Bronchial epithelial cell (primary cell): ENCODE measurements at regions not wholly inside any gene's neighbourhood (a gene's known extent, or its start where the extent isn't known, plus 50 kb on each side); places are given as distances from the start of the nearest gene placed in this dataset.
"Not testable (repeated sequence)": the region's sequence is repeated elsewhere in the genome, so short reads cannot be mapped to it uniquely, and the experiment has no call there.

Experiments used
- DNase-seq: peaks from one replicate; pipeline ENCODE4 v3.0.0-alpha.2; 2010; ENCODE audit warnings: low read depth
- FAIRE-seq: peaks from 2 replicates; lab custom pipeline; 2011; peaks lifted over from hg19 to GRCh38; lab: Jason Lieb, UNC
- H3K27me3 ChIP-seq: 2 replicates; pipeline ENCODE4 v1.5.1; 2011; ENCODE audit warnings: low read length; ENCODE audit not compliant: control insufficient read depth, insufficient read depth
- H3K36me3 ChIP-seq: 2 replicates; pipeline ENCODE4 v1.5.1; 2011; ENCODE audit warnings: low read length; ENCODE audit not compliant: control insufficient read depth, insufficient read depth
- H3K4me3 ChIP-seq: 2 replicates; pipeline ENCODE4 v1.5.1; 2011; ENCODE audit warnings: mild to moderate bottlenecking, low read depth, low read length, control low read depth
- TF ChIP-seq, protein P1 (sequence below): IDR thresholded peaks from 2 replicates; pipeline ENCODE4 v1.5.1; 2011; ENCODE audit warnings: mild to moderate bottlenecking, moderate library complexity, low read length, control low read depth, inconsistent platforms; ENCODE audit not compliant: insufficient read depth, severe bottlenecking

DNA sequence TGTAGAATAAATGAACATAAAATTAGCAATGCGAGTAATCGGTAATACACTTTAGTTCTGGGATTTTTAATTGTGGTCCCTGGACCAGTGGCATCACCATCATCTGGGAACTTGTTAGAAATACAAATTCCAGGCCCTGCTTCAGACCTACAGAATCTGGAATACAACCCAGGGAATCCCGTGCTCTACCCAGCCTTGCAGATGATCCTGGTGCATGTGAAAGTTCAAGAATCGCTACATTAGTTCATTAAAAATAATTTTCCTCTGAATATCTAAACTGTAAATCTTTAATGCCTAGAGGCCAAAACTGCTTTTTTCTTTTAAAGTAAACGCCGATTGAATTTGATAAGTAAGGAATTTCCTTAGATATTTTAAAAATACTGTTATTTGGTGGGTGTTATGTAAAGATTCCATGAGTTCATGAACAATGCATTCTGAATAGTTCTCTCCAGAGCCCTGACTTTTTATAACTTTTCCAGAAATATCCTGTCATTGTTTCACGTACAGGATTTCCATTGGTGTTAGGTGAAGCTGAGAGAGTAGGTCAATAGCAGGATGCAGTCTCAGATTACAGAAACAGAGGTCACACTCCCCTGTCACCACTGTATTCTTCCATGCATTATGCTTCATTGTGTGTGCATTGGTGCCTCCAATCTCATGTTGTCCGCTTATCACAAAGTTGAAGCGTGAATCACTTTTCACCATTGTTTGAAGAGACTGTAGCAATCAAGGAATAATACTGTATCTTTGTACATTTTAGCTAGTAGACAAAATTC is 596.5 kb upstream of the KLF12 start:
- TF ChIP-seq, protein P1, sequence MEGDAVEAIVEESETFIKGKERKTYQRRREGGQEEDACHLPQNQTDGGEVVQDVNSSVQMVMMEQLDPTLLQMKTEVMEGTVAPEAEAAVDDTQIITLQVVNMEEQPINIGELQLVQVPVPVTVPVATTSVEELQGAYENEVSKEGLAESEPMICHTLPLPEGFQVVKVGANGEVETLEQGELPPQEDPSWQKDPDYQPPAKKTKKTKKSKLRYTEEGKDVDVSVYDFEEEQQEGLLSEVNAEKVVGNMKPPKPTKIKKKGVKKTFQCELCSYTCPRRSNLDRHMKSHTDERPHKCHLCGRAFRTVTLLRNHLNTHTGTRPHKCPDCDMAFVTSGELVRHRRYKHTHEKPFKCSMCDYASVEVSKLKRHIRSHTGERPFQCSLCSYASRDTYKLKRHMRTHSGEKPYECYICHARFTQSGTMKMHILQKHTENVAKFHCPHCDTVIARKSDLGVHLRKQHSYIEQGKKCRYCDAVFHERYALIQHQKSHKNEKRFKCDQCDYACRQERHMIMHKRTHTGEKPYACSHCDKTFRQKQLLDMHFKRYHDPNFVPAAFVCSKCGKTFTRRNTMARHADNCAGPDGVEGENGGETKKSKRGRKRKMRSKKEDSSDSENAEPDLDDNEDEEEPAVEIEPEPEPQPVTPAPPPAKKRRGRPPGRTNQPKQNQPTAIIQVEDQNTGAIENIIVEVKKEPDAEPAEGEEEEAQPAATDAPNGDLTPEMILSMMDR = no peak
- H3K4me3 ChIP-seq = no peak overlapping the region
- DNase-seq (no peak), FAIRE-seq (no peak)
- H3K27me3 ChIP-seq = no peaks in the 10 kb centered on the region
- H3K36me3 ChIP-seq = no peaks in the 10 kb centered on the region

DNA sequence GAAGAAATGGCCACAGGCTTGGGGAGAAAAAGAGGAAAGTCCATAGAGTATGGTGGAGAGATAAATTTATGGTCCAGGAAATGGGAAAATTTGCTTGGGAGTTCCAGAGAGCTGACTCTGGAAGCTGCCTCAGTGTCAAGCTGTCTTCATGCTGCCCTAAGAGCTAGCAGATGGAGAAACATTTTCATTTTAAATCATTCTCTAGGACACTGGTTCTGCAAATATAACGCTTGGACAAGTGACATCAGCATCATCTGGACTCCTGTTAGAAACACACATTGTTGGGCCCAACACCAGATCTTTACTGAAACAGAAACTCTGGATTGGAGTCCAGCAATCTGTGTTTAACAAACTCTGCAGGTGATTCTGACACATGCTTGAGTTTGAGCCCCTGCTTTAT is 592.0 kb upstream of the KLF12 start:
- H3K4me3 ChIP-seq = no peak overlapping the region
- H3K27me3 ChIP-seq = no peaks in the 10 kb centered on the region
- FAIRE-seq (no peak), DNase-seq (no peak)
- TF ChIP-seq, protein P1 = no peak
- H3K36me3 ChIP-seq = no peaks in the 10 kb centered on the region

DNA sequence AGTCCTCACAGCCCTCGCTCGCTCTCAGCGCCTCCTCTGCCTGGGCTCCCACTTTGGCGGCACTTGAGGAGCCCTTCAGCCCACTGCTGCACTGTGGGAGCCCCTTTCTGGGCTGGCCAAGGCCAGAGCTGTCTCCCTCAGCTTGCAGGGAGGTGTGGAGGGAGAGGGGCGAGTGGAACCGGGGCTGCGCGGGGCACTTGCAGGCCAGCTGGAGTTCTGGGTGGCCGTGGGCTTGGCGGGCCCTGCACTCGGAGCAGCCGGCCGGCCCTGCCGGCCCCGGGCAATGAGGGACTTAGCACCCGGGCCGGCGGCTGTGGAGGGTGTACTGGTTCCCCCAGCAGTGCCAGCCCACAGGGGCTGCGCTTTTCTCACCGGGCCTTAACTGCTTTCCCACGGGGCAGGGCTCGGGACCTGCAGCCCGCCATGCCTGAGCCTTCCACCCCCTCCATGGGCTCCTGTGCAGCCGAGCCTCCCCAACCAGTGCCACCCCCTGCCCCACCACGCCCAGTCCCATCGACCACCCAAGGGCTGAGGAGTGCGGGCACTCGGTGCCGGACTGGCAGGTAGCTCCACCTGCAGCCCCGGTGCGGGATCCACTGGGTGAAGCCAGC is 584.1 kb upstream of the KLF12 start:
- not testable (repeated sequence) for H3K27me3 ChIP-seq, FAIRE-seq, H3K36me3 ChIP-seq, DNase-seq, H3K4me3 ChIP-seq

GRCh38 chr13:74715718-74716117 is 581.5 kb upstream of the KLF12 start:
- H3K4me3 ChIP-seq = no peak overlapping the region
- peak; percentile 7 for FAIRE-seq
- no peak for DNase-seq
- TF ChIP-seq, protein P1 = no peak
- H3K36me3 ChIP-seq = no peaks in the 10 kb centered on the region
- H3K27me3 ChIP-seq = no peaks in the 10 kb centered on the region

DNA sequence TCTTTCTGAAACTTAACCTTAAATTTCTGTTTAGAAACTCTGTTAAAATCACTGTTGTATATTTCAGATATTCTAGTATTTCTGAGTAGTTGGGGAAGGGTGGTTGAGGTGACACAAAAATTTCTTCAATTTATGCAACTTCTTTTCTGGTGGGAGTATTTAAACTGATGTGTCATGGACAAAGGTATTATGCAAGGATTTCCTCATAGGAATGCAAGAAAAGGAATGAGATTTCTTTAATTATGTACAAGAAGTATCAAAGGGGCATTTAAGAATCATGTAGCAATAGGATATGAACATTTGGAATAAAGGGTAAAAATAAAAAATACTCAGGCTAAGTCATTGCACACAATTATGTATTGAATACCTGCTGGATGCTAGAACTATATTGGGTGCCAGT is 575.8 kb upstream of the KLF12 start:
- no peak for FAIRE-seq
- DNase-seq = peak; percentile 62
- no peak overlapping the region for H3K4me3 ChIP-seq
- TF ChIP-seq, protein P1 = no peak
- H3K27me3 ChIP-seq = no peaks in the 10 kb centered on the region
- no peaks in the 10 kb centered on the region for H3K36me3 ChIP-seq

GRCh38 chr13:74709226-74709625 is 575.0 kb upstream of the KLF12 start:
- H3K27me3 ChIP-seq = no peaks in the 10 kb centered on the region
- TF ChIP-seq, protein P1 = no peak
- FAIRE-seq = no peak
- no peak overlapping the region for H3K4me3 ChIP-seq
- no peak for DNase-seq
- H3K36me3 ChIP-seq = no peaks in the 10 kb centered on the region
